ENCODE measurements at regions not wholly inside any gene's neighbourhood (a gene's known extent, or its start where the extent isn't known, plus 50 kb on each side); places are given as distances from the start of the nearest gene placed in this dataset.

- TF ChIP-seq CTCF (IDR thresholded peaks at IDR 0.05) (no peak), POLR2A (IDR thresholded peaks at IDR 0.05) (no peak)
Measured at GRCh38 chr1:214935258-214935657, 147.3 kb upstream of the KCNK2 start.

Data from heart left ventricle (tissue), 13 donors.